Prostate gland (tissue), 2 donors: ENCODE measurements at regions not wholly inside any gene's neighbourhood (a gene's known extent, or its start where the extent isn't known, plus 50 kb on each side); places are given as distances from the start of the nearest gene placed in this dataset.

Experiments used
- POLR2AphosphoS5 ChIP-seq: sonication (generic); formaldehyde crosslinking; IDR thresholded peaks from one replicate; pipeline ENCODE4 v1.6.1; 2017; ENCODE audit warnings: antibody characterized with exemption
- TF ChIP-seq, protein P1 (sequence below), 4 experiments: fragments of 200-600 bp in 2 of 4; fragments of 450-650 bp in 2 of 4; sonication (generic) in 2 of 4; IDR thresholded peaks; 1 replicate in 3 of 4; 2 replicates in 1 of 4; pipeline ENCODE4 v1.5.1; 2016 to 2019; ENCODE audit warnings: antibody characterized with exemption in 4 of 4, mild to moderate bottlenecking in 2 of 4, moderate library complexity in 2 of 4

GRCh38 chrY:8712296-8712695 is 625.0 kb upstream of the TSPY4 start:
- TF ChIP-seq, protein P1, sequence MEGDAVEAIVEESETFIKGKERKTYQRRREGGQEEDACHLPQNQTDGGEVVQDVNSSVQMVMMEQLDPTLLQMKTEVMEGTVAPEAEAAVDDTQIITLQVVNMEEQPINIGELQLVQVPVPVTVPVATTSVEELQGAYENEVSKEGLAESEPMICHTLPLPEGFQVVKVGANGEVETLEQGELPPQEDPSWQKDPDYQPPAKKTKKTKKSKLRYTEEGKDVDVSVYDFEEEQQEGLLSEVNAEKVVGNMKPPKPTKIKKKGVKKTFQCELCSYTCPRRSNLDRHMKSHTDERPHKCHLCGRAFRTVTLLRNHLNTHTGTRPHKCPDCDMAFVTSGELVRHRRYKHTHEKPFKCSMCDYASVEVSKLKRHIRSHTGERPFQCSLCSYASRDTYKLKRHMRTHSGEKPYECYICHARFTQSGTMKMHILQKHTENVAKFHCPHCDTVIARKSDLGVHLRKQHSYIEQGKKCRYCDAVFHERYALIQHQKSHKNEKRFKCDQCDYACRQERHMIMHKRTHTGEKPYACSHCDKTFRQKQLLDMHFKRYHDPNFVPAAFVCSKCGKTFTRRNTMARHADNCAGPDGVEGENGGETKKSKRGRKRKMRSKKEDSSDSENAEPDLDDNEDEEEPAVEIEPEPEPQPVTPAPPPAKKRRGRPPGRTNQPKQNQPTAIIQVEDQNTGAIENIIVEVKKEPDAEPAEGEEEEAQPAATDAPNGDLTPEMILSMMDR (IDR thresholded peaks at IDR 0.05): no peak
- no peak for TF ChIP-seq POLR2AphosphoS5
